Stimulated activated CD4-positive, alpha-beta T cell treated with anti-CD3 and anti-CD28 coated beads, Interleukin-4, amount 100 ng/mL, for 48 hours (primary cell): ENCODE measurements at regions not wholly inside any gene's neighbourhood (a gene's known extent, or its start where the extent isn't known, plus 50 kb on each side); places are given as distances from the start of the nearest gene placed in this dataset.

Experiments
- DNase-seq, 2 donors: peaks; one replicate each; pipeline ENCODE4 v3.0.0-alpha.2; 2020; ENCODE audit warnings: low read depth in 2 of 2

DNA sequence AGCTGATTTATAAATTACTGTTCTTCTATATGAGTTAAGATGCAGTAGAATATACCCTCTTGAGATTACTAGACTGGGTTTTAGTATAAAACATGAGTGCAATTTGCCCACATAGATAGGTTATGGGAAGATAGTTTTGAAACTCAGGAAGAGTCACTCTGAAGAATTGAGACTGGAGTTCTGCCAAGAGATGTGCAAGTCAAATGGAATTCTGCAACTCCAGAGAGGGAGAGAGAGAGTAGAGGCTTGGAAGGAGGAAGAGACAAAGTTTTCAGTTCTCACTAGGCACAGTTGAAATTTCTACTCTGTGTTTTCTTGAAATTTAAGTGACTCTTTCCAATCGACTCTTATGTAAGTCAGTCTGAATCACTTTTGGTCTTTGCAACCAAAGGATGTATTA lies 878.8 kb downstream of the TSN start:
- no peak for DNase-seq

DNA sequence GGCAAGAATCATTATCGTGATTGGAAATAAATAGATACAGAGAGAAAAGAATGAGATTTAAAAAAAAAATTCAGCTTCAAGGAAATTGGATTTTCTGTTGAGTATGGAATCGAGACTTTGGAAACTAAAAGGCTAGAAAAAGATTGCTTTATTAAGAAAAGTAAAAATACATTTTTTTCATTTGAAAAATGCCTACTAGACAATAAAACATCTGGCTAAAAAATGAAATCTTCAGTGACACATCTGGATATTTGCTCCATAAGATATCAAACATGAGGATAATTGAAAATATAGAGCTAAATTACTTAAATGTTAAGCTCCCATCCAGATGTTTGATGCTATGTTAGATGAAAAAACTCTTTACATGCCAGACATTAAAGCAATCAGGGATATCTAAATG lies 879.5 kb downstream of the TSN start:
- DNase-seq: no peak

DNA sequence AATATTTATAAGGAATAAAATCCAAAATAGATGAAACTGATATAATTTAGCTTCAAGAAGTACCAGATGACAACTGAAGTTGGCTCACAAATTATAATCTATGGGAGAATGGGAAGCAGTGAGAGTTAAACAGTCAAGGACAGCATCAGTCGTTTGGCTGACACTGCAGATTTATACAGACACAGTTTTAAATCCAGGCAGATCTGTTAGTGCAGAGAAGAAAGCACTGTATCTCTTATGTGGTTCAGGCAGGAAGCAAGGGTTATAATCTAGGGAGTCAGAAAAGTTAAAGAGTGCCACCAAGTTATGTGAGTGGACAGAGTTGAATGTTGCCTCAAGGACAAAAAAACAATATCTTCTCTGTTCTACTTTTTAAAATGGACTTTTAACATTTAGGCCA lies 880.2 kb downstream of the TSN start:
- no peak for DNase-seq

DNA sequence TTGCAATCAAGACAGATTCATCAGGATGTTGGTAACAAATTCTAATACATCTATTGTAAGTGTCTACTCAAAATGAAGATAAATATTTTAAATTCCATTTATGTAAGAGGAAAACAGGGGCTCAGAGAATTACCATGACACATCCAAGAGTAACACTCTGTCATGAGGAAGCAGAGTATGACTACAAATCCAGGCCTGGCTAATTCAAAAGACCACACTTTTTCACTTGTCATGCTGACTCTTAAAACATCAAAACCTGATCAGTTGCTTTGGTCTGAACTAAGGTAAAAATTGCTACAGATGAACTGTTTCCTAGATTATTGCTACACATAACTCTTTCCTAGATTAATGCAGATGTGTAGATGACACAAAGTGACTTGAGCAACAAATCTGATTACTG lies 880.6 kb downstream of the TSN start:
- no peak for DNase-seq

DNA sequence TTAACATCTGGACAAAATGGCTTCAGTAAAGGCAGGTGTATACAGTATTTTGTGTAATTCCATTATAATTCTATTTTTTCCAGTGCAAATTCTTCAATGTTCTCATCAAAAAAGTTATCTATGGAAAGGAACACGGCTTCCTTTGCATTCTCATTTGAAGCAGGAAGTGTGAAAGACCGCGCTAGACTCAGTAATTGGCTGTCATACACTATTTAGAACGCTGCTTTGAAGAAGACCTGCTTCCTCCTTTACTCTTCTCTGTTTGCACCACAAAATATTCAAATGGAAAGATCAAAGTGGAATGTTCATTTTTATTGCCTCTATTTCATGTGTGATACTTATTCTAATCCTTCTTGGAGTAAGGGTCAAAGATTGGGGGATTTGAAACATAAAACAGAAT lies 883.7 kb downstream of the TSN start:
- no peak for DNase-seq

DNA sequence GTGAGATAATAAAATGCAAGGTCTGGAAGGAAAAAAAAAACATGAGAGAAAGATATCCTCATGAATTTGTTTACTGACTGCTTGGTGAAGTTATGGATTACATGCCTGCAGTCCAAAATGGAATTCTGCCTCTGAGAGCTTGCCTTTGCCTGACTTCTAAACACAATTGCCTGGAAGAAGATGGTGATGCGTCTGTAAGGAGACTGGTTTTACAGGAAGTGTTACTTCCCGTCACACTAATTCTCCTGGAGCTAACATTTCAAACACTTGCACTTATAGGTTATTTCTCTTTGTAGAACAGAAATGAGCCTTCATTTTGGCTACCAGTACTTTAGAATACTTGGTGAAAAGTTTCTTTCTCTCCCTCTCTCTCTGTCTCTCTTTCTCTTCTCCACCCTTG lies 884.3 kb downstream of the TSN start:
- DNase-seq: no peak

DNA sequence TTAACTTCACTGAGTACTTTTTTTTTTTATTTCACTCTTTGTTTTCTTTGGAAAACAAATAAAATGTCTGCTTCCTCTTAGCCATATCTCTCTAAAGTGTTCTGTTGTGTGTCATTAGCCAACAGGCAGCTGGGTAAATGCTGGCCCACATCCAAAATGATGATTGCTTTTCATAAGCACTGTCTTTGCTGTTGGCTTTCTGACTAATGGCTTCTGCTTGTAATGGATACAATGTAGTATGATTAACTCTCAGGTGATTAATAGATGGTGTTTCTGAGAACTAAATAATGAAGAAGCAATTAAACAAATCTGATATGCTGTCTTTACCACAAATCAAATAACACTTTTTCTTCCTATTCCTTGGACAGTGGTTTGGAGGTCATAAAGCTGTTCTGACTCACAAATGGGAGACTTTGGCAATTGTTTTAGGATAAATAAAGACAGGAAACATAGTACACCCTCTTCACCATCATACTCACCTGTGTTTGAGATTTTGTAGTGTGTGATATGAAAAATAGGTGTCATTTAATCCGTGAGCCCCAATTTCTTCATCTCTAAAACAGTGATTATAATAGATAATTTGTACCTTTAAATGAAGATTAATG lies 888.4 kb downstream of the TSN start:
- DNase-seq: no peak

DNA sequence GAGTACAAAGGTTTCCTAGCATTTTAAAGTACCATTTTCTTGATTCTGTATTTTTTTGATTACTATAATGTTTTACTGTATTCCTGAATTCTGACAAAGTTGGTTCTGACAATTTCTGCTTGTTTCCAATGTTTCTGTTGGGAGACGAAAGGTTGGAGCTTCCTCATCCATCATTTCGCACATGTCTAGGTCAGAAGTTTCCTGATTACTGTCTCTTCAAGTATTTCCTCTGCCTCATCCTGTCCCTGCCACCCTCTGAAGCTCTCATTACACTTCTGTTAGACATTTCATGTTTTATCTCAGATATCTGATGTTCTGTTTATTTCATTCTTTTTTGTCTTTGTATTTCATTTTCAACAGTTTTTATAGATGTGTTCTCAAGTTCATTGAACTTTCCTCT lies 895.8 kb downstream of the TSN start:
- DNase-seq: no peak

DNA sequence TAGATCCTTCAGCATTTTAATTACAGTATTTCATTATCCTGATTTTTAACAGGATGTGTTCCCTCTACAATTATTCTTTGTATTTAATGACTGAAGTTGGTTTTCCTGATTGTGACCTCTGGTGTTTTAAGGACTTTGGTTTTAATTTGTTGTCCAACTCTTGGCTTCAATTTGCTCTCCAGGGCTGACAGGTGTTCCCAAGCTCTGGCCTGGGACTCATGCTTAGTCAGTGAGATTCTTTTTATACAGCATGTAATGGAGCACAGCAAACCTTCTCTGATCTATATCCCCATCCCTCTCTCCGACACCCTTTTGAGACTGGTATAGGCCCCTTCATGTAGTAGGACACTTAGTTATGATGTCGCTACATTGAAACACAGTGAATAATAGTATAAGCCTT lies 896.3 kb downstream of the TSN start:
- DNase-seq: no peak

DNA sequence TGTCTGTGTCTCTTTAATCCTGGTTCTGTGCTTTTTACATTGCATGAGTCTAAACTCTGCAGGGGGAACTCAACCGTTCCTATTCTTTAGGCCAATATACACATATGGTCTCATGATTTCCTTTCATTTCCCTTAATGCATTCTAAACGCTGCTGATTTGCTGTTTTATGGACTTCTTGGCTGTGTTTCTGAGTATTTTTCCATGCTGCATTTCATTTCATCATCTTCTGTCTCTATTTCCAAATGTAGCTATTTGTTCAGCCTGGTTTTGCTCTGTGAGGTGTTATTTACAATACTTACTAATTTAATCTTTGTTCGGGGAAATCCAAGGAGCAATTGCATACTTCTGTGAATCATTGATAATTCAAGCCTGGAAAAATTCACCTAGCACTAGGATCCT lies 897.2 kb downstream of the TSN start:
- no peak for DNase-seq

DNA sequence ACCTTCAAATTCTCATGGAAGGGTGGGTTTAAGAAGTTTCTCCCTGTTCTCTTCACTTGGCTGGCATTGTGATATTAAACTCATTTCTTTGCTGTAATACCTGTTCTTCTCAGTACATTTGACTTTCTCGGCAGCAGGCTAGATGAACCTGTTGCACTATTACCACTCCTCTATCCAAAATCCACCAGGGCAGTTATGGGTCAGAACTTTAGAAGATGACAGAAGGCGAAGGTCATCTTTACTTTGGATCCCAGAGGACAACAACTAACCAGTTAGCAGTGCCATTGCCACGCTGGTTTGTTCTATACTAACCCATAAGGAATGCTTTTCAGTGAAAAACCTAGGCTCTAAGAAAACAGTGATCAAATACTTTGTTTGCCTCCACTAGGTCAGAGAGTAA lies 901.0 kb downstream of the TSN start:
- DNase-seq: no peak

DNA sequence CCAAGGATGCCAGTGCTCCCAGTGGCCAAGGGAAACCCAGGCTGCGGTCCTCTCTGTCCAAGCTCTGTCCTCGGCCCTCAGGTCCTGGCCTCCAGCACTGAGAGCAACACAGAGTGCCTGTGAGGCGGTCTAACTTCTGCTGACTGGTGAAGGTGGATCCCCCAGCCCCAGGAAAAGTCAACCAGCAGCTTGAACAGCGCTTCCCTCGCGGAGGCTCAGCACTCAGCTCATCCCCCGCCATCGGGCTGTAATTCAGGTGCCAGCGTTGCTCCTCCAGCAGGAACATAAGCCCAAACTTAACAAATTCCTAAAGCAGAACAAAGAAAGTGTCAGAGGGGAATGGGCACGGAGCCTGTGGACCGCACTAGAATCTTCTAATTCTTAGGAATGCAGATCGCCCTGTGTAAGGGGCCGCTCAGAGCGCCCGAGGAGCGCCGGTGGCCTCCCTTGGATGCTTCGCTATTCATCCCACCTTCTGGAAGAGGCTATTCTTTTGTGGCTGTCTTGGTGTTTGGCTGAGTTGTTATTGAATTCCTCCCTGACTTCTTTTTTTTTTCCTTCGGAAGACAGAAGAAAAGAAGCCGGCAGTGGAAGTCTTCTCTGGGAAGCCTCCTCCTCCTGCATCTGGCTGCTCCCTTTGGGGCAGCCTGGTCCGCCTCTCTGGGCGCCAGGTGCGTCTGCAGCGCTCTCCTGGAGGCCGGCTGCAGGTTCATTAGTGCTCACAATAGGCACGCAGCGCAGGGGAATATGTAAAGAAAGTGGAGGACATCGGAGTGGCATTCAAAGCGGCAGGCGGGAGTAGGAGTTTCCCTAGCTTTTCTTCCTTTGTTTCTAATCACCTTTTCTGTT lies 905.6 kb downstream of the TSN start:
- no peak for DNase-seq

DNA sequence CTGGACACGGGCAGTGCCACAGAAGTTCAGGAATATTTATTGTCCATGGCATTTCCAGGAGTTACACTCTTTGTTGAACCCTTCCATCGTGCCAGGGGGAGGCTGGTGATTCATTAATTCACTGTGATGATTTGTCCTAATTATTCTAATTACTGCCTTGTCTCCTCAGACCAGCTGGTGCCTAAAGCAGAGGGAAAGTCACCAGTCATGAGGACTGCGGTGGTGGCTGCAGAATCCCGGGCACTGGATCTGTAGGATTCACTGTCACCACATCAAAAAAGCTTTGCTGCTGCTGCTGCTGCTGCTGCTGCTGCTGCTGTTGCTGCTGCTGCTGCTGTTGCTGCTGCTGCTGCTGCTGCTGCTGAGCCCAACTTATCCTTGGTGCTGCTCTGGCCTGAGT lies 908.2 kb downstream of the TSN start:
- no peak for DNase-seq

DNA sequence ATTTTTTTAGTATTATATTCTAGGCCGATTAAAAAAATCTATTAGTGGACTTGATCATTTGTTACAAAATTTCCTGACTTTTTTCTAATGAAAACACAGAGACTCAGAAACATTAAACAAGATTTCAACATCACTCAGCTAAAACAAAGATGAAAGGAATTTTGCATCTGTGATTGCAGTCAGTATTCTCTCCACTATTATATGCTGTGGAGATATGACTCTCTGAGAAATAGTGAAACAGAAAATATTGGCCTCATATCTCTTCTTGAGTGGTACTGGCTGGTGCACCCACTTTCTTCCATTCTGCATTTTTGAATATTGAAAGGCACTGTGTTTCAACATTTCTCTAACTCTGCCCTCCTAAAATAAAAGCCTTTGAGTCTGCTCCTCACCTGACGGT lies 914.2 kb downstream of the TSN start:
- no peak for DNase-seq

DNA sequence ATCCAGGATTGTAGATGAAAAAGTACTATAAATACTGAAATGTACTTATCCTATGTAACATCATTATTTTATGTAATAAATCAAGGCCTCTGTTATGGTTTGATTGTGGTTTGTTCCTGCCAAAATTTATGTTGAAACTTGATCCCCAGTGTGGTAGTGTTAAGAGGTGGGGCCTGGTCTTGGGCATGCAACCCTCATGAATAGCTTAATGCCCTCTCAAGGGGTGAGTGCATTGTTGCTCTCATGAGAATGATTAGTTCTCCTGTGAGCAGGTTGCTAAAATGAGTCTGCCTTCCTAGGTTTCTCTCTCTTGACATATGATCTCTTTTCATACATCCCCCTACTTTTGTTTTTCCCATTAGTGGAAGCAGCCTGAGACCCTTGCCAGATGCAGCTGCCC lies 915.4 kb downstream of the TSN start:
- DNase-seq: no peak

DNA sequence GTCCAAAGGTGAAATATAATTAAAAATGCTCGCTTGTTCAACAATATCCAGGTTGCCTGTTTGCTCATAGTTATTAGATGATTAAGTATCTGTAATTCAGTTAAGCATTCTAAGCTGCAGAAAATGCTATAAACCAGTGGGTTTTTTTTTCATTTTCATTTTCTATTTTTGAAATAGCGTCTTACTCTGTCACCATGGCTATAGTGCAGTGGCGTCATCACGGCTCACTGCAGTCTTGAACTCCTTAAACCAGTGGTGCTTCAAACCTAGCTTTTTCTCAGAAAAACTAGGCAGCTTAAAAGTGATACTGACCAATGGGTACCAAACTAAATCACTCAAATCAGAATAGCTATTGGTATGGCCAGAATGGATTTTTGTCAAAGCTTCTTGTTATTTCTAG lies 925.2 kb downstream of the TSN start:
- no peak for DNase-seq

DNA sequence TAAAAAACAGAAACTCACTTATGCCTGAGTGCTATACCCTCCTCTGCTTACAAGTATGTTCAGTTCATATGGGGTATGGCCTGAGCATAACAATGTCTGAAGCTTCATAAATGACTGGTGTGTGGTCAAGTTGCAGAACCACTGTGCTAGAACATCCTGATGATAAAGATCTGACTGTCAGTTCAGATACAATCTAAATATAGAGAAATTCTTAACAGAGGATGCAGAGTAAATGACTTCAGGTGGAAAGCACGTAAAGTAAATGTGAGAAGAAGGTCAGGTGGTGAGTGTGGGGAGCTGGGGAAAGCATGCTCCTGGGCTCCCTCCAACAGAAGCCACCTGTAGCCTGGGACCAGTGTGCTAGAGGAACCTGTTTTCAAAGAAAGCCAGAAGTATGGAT lies 926.2 kb downstream of the TSN start:
- no peak for DNase-seq

DNA sequence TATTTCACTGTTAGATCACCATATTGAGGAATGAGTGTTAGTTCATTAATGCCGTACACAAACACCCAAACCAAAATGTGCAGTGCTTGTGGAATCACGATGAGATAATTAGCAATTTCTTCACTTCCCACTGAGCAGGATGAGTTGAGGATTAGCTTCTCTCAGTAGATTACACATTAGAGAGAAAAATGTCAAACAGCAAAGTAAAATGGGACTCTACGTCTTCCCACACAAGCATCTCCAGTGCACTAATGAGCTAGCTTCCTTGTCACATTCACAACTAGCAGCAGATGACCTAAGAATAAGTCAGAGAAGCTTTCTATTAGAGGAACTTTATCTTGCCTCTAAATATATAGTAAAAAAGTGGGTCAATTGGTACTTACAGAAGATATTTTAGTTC lies 926.9 kb downstream of the TSN start:
- no peak for DNase-seq

DNA sequence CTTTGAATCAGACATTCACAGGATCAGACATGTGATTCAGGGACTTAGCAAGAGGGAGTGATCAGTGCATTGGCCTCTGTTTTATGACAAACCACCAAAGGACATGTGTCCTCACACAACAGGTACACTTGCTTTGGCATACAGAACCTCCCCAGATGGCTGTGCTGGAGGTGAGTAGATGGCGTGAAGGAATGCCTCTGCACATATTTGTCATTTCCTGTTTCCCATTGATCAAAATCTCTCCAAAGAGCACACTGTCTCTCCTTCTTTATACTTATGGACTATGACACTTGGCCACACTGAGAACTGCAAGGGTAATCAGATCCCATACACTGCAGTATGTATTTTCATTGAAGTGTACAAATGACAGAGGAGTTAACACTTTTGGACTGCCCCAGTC lies 927.6 kb downstream of the TSN start:
- DNase-seq: no peak

DNA sequence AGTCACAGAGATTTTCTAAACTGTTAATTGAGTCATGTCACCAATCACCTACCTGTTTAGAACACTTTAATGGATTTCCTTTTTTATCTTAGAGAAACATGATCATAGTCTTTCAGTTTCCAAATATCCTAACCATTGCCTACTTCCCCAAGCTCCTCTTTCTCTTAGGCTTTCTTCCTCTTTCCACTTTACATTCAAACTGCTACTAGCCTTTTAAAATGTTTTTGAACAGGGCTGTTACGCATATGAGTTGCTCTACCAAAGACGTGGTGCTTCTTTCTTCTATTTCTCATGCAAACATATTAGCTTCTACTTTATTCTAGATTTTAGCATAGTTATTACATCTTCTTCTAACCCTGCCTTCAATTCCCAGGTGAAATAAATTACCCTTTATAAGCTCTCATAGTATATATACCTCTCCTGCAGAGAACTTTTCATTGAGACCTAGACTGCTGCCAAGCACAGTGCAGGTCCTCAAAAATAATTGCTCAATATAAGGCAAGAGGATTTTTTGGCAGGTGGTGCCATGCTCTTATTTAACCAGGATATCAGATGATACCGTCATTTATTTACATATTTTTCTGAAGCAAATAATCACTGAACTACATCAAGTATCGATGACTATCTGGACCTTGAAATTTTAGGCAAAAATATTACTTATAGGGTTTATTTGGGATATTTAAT lies 937.1 kb downstream of the TSN start:
- DNase-seq: no peak

DNA sequence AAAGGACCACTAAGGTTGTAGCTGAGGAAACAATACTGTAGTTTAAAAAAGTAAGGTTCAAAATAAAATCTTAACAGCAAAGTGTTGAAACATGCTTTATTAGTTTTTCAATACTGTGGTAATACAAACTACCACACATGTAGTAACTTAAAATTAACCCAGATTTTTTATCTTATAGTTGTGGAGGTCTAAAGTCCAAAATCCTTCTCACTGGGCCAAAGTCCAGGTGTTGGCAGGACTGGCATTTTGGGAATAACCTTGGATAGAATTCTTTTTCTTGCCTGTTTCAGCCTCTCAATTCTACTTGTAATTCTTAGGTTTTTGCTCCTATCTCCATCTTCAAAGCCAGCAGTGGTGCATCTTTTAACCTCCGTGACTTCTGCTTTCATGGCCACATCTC lies 942.0 kb downstream of the TSN start:
- DNase-seq: no peak

DNA sequence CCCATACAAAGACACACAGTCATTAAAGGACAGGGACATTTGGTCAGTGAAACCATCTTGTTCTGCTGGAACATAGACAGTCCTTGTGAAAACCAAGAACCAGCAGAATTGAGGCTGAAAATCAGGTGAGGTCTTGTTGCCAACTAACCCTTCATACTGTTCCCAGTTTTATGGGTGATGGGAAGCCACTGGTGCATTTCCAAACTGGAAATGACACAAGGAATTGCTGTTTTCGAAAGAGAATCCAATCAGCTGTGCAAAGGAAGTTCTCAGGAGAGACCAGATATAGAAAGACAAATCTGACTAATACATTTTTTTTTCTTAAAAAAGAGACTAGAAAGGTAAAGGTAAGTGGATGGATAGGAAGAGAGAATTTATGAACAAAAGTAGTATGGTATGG lies 948.2 kb downstream of the TSN start:
- DNase-seq: no peak

DNA sequence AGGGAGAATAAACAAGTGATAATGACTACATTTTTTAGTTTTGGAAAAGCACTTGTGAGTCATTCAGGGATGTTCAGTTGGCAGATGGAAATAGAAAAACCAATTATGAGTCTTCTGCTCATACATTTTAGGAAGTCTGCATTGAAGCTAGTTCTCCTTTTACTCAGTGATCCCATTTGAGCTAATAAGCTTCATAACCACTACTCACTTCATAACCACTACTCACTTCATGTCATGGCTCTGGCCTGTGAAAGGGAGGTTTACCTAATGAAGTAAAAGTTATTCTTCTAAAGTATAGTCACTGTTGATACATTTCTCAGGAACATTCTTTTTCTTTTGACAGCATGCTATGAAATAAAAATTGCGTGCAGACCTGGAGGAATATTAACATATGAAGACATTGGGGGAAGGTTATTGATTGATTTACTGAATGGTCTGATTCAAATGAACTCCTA lies 948.7 kb downstream of the TSN start:
- no peak for DNase-seq
